Nephron (organoid): ENCODE measurements at regions not wholly inside any gene's neighbourhood (a gene's known extent, or its start where the extent isn't known, plus 50 kb on each side); places are given as distances from the start of the nearest gene placed in this dataset.
"Not testable (repeated sequence)": the region's sequence is repeated elsewhere in the genome, so short reads cannot be mapped to it uniquely, and the experiment has no call there.

Source experiments
- H3K27ac Mint-ChIP-seq, 3 experiments: 2 replicates each; pipeline ENCODE4 v1.8.0; 2020; ENCODE audit warnings: mixed read lengths in 3 of 3, mild to moderate bottlenecking in 2 of 3, moderate library complexity in 1 of 3
- H3K27me3 Mint-ChIP-seq: 2 replicates; pipeline ENCODE4 v1.8.0; 2021; ENCODE audit warnings: low read depth, mild to moderate bottlenecking, moderate library complexity, mixed read lengths
- H3K36me3 Mint-ChIP-seq: 2 replicates; pipeline ENCODE4 v1.8.0; 2020; ENCODE audit warnings: low read depth, mixed read lengths
- H3K4me1 Mint-ChIP-seq: 2 replicates; pipeline ENCODE4 v1.8.0; 2020; ENCODE audit warnings: mixed read lengths
- H3K4me3 Mint-ChIP-seq, 3 experiments: 2 replicates each; pipeline ENCODE4 v1.8.0; 2020; ENCODE audit warnings: mild to moderate bottlenecking in 3 of 3, mixed read lengths in 3 of 3, moderate library complexity in 2 of 3
- H3K9me3 Mint-ChIP-seq: 2 replicates; pipeline ENCODE4 v1.8.0; 2020; ENCODE audit warnings: mixed read lengths
- CTCF ChIP-seq, 3 experiments: fragments of 200-600 bp; sonication (generic); IDR thresholded peaks; one replicate each; pipeline ENCODE4 v1.5.0; 2021; ENCODE audit warnings: antibody characterized with exemption in 3 of 3; ENCODE audit not compliant: unreplicated experiment in 3 of 3

DNA sequence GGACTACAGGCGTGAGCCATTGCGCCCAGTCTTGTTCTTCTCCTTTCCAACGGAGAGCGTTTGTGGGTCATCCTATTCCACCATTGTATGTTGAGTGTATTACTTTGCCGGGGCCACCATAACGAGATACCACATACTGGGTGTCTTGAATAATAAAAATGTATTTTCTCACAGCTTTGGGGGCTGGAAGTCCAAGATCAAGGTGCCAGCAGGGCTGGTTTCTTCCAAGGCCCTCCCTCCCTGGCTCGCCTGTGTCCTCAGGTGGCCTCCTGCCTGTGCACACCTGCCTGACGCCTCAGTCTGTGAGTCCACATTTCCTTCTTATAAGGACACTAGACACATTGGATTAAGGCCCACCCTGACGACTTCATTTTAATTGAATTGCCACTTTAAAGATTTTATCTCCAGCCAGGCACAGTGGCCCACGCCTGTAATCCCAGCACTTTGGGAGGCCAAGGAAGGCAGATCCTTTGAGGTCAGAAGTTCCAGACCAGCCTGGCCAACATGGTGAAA, 175.1 kb downstream of the C9orf50 start:
- TF ChIP-seq CTCF (IDR thresholded peaks at IDR 0.05; ENCODE audit: unreplicated experiment in 3 of 3) = no peak
- H3K27ac Mint-ChIP-seq = peak overlapping the region; percentile 27 to 61 (median 51)
- H3K4me3 Mint-ChIP-seq = no peak overlapping the region
- H3K9me3 Mint-ChIP-seq = peaks cover 4% of the 10 kb centered on the region
- no peaks in the 10 kb centered on the region for H3K36me3 Mint-ChIP-seq
- H3K4me1 Mint-ChIP-seq = peaks cover 39% of the 10 kb centered on the region
- H3K27me3 Mint-ChIP-seq = peaks cover 6% of the 10 kb centered on the region

DNA sequence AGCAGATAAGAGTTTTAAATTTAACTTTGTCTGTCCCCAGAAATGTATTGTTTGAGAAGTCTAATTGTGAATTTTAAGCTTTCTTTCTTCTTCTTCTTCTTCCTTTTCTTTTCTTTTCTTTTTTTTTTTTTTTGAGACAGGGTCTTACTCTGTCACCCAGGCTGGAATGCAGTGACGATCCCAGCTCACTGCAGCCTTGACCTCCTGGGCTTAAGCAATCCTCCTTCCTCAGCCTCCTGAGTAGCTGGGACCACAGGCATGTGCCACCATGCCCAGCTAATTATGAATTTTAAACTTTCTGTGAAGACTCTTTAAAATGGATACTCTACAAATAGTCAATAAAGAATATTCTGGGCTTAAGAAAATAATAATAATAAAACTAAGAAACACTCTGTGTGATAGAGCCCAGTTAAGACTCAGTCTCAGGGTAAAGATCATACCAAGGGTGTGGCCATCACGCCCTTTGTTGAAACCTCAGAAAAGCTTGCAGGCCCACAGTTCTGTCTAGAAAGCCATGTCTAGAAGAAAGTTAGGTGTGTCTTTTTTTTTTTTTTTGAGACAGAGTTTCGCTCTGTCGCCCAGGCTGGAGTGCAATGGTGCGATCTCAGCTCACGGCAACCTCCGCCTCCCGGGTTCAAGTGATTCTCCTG, 177.3 kb downstream of the C9orf50 start:
- H3K36me3 Mint-ChIP-seq, H3K9me3 Mint-ChIP-seq, H3K4me3 Mint-ChIP-seq: not testable (repeated sequence)
- H3K27ac Mint-ChIP-seq = peak overlapping the region; percentile 80 to 92 (median 86)
- peaks cover 41% of the 10 kb centered on the region for H3K4me1 Mint-ChIP-seq
- H3K27me3 Mint-ChIP-seq = peaks cover 25% of the 10 kb centered on the region

DNA sequence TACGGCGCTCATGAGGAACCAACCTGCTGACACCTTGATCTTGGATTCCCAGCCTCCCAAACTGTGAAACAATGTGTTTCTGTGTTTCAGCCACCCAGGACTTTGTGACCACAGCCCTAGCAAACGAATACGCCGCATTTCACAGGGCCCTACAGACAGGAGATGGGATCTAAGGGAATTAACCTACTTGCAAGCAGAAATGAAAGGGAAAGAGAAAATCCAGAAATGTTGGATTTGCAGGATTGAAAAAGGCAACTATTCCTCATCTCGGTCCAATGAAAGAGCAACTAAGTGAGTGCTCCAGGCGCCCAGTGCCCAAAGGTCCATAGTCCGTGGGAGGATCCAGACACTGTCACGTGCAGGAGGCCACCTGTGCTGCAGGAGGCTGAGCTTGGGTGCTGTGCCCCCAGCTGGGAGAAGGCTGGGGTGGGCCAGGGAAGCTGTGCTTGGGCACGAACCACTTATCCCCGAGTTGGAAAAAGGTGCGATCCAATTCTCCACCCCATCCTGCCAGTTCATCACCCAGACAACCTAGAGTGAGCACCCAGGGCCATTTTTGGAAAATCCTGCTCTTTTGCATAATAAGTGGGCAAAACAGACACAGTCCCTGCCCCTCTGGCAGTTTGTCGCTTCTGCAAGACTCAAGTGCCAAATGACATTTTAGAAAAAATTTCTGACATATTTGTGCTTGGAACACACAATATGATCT, 177.9 kb downstream of the C9orf50 start:
- Mint-ChIP-seq H3K27me3 (peaks cover 32% of the 10 kb centered on the region), H3K4me1 (peaks cover 46% of the 10 kb centered on the region), H3K27ac (peak overlapping the region; percentile 80 to 86 (median 85)), H3K36me3 (no peaks in the 10 kb centered on the region), H3K4me3 (no peak overlapping the region), H3K9me3 (peaks cover 4% of the 10 kb centered on the region)
- TF ChIP-seq CTCF (IDR thresholded peaks at IDR 0.05; ENCODE audit: unreplicated experiment in 3 of 3) = no peak

GRCh38 chr9:129441852-129442251, 179.0 kb downstream of the C9orf50 start:
- H3K27me3 Mint-ChIP-seq = peaks cover 38% of the 10 kb centered on the region
- no peak for TF ChIP-seq CTCF (IDR thresholded peaks at IDR 0.05; ENCODE audit: unreplicated experiment in 3 of 3)
- peaks cover 49% of the 10 kb centered on the region for H3K4me1 Mint-ChIP-seq
- H3K27ac Mint-ChIP-seq = peak overlapping the region; percentile 35 to 89 (median 71)
- no peaks in the 10 kb centered on the region for H3K9me3 Mint-ChIP-seq
- no peaks in the 10 kb centered on the region for H3K36me3 Mint-ChIP-seq
- no peak overlapping the region for H3K4me3 Mint-ChIP-seq

- TF ChIP-seq CTCF (IDR thresholded peaks at IDR 0.05; ENCODE audit: unreplicated experiment in 3 of 3) = no peak
- Mint-ChIP-seq H3K4me1 (peaks cover 54% of the 10 kb centered on the region), H3K4me3 (peak overlapping the region in 2 of 3 experiments; percentile 53 to 74), H3K9me3 (no peaks in the 10 kb centered on the region), H3K27me3 (peaks cover 37% of the 10 kb centered on the region), H3K27ac (peak overlapping the region; percentile 35 to 95 (median 89)), H3K36me3 (no peaks in the 10 kb centered on the region)
Measured at GRCh38 chr9:129440435-129441186, 180.3 kb downstream of the C9orf50 start.

DNA sequence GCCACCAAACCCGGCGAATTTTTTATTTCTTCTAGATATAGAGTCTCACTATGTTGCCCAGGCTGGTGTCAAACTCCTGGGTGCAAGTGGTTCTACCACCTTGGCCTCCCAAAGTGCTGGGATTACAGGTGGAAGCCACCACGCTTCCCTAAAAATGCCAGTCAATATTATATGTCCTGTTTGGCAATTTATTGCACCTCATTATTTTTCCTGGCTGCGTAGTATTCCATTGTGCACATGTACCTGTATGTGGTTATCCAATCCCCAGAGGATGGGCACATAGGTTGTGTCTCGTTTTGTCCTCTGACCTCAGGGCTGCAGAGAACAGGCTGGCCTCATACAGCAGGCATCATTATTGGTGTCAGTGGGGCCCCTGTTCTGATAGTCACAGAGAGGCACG, 181.7 kb downstream of the C9orf50 start:
- Mint-ChIP-seq H3K27me3 (peaks cover 37% of the 10 kb centered on the region), H3K4me1 (peaks cover 66% of the 10 kb centered on the region), H3K36me3 (no peaks in the 10 kb centered on the region), H3K4me3 (peak overlapping the region; percentile 19 to 74 (median 73)), H3K9me3 (no peaks in the 10 kb centered on the region), H3K27ac (peak overlapping the region; percentile 79 to 89 (median 87))
- no peak for TF ChIP-seq CTCF (IDR thresholded peaks at IDR 0.05; ENCODE audit: unreplicated experiment in 3 of 3)
